Activated CD8-positive, alpha-beta T cell treated with anti-CD3 and anti-CD28 coated beads, Interleukin-2, amount 10 ng/mL, durations not matched to agents 7 days and 5 days (primary cell): ENCODE measurements at regions not wholly inside any gene's neighbourhood (a gene's known extent, or its start where the extent isn't known, plus 50 kb on each side); places are given as distances from the start of the nearest gene placed in this dataset.
A peak's percentile ranks its signal among the peaks of the same experiment; 100 is the strongest.
"Not testable (repeated sequence)": the region's sequence is repeated elsewhere in the genome, so short reads cannot be mapped to it uniquely, and the experiment has no call there.

Experiments used
- ATAC-seq: fragments of 150-1000 bp; cut with Tn5 transposase; one replicate; pipeline ENCODE4 v1.10.0; 2021; ENCODE audit warnings: moderate library complexity
- CTCF ChIA-PET: fragments of 350-600 bp; sonication (Branson Sonifier 250); formaldehyde crosslinking; loops from one replicate; lab custom pipeline; 2021; ENCODE audit warnings: antibody characterized with exemption; lab: Charles Lee
- POLR2A ChIA-PET: fragments of 350-600 bp; sonication (Branson Sonifier 250); formaldehyde crosslinking; loops from one replicate; lab custom pipeline; 2021; ENCODE audit warnings: antibody characterized with exemption; lab: Charles Lee
- DNase-seq: peaks from one replicate; pipeline ENCODE4 v3.0.0-alpha.2; 2020
- H3K27ac Mint-ChIP-seq: one replicate; pipeline ENCODE4 v1.8.0; 2021; ENCODE audit warnings: mild to moderate bottlenecking, mixed read lengths
- H3K27me3 Mint-ChIP-seq: one replicate; pipeline ENCODE4 v1.8.0; 2021; ENCODE audit warnings: low read depth, mixed read lengths
- H3K36me3 Mint-ChIP-seq: one replicate; pipeline ENCODE4 v1.8.0; 2021; ENCODE audit warnings: low read depth, mixed read lengths
- H3K4me1 Mint-ChIP-seq: one replicate; pipeline ENCODE4 v1.8.0; 2021; ENCODE audit warnings: low read depth, mixed read lengths
- H3K4me3 Mint-ChIP-seq: one replicate; pipeline ENCODE4 v1.8.0; 2021; ENCODE audit warnings: mild to moderate bottlenecking, mixed read lengths
- H3K9me3 Mint-ChIP-seq: one replicate; pipeline ENCODE4 v1.8.0; 2022; ENCODE audit warnings: mixed read lengths; ENCODE audit not compliant: insufficient read depth

- Mint-ChIP-seq H3K4me3 (no peak overlapping the region), H3K36me3 (peaks cover 3% of the 10 kb centered on the region), H3K9me3 (peaks cover 7% of the 10 kb centered on the region), H3K27me3 (peaks cover 14% of the 10 kb centered on the region), H3K4me1 (peaks cover 9% of the 10 kb centered on the region), H3K27ac (no peak overlapping the region)
- no peak for DNase-seq
- CTCF ChIA-PET = no interaction called here
- no peak for ATAC-seq
- POLR2A ChIA-PET = no interaction called here
These were observed 50.9 kb upstream of the OLIG3 start for GRCh38 chr6:137545073-137545472.

DNA sequence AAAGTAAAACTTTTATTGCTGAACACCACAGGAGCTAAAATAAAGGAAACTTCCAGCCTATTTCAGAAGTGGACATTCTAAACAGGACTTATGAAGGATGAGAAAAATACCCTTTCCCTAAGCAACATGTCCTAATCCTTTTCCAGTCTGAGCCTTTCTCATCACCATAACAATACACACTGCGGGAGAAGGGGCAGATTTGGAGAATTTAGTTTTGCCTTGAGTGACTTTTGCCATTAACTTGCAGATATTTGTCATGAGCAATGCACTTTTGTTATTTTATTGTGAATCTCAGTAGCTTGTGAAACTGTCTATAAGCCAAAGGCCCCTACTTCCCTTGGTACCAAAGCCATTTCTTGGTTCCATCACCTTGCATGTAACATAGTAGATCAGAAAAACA lies 53.0 kb upstream of the OLIG3 start:
- Mint-ChIP-seq H3K9me3 (peaks cover 2% of the 10 kb centered on the region), H3K27ac (no peak overlapping the region), H3K27me3 (peaks cover 11% of the 10 kb centered on the region), H3K4me1 (peaks cover 9% of the 10 kb centered on the region), H3K4me3 (no peak overlapping the region), H3K36me3 (peaks cover under 1% of the 10 kb centered on the region)
- CTCF ChIA-PET = interaction anchor here (1.0 to 1.4 kb wide), 2 partner anchors 30 to 42 kb away, joined by 3 to 5 read pairs; no protein-coding TSS in a partner anchor
- POLR2A ChIA-PET = no interaction called here
- no peak for DNase-seq
- ATAC-seq = no peak

DNA sequence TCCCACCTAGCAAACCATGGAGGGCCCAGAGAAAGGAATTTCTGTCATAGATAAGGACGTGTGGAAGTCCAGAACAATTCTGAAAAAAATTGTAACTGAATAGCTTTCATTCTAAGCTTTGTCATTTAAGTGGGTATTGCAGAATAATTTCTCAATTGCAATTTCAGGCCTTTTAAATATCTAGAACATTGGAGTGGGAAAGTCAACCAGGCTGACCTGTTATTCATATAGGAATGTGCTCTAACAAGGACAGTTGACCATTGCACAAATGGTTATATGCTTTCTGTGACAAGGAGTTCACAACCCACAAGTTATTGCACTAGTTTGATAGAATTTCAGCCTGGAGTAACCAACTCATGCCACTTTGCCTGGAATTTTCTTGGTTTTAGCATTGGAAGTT lies 53.4 kb upstream of the OLIG3 start:
- Mint-ChIP-seq H3K9me3 (no peaks in the 10 kb centered on the region), H3K4me3 (no peak overlapping the region), H3K36me3 (no peaks in the 10 kb centered on the region), H3K27me3 (peaks cover 11% of the 10 kb centered on the region), H3K27ac (no peak overlapping the region), H3K4me1 (peaks cover 8% of the 10 kb centered on the region)
- DNase-seq = no peak
- no peak for ATAC-seq
- ChIA-PET CTCF (interaction anchor here (1.0 to 1.4 kb wide), 2 partner anchors 30 to 42 kb away, joined by 3 to 5 read pairs; no protein-coding TSS in a partner anchor), POLR2A (no interaction called here)

GRCh38 chr6:137549106-137549505 lies 54.9 kb upstream of the OLIG3 start:
- no peak overlapping the region for H3K4me3 Mint-ChIP-seq
- H3K27me3 Mint-ChIP-seq = peaks cover 11% of the 10 kb centered on the region
- ATAC-seq = no peak
- no peaks in the 10 kb centered on the region for H3K4me1 Mint-ChIP-seq
- H3K36me3 Mint-ChIP-seq = no peaks in the 10 kb centered on the region
- POLR2A ChIA-PET = no interaction called here
- CTCF ChIA-PET = interaction anchor here (2.0 kb wide), 1 partner anchor 12 kb away, joined by 5 read pairs; no protein-coding TSS in a partner anchor
- H3K9me3 Mint-ChIP-seq = no peaks in the 10 kb centered on the region
- H3K27ac Mint-ChIP-seq = no peak overlapping the region
- no peak for DNase-seq

DNA sequence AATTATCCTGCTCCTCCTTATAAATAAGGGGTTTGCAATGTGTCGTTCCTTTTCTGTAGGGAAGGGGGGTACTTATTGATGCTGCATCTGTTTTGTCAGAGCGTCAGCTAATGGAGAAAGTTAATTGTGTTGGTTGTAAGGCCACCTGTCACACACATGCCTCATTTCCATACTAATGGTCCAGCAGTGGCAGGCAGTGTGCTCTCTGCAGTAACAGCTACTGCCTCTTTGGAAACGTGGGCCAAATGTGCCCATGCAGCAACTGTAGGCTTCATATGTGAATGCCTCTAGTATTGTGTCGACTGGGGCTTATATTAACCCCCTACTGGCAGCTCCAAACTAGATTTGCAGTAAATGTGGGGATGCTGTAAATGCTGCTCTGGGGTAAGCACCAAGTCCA lies 56.3 kb upstream of the OLIG3 start:
- CTCF ChIA-PET = interaction anchor here (0.7 to 2.0 kb wide), 4 partner anchors 10 to 236 kb away, joined by 3 to 5 read pairs (median 3); no protein-coding TSS in a partner anchor
- H3K4me3 Mint-ChIP-seq = no peak overlapping the region
- no peak overlapping the region for H3K27ac Mint-ChIP-seq
- H3K36me3 Mint-ChIP-seq = peaks cover 4% of the 10 kb centered on the region
- no peaks in the 10 kb centered on the region for H3K4me1 Mint-ChIP-seq
- peaks cover 6% of the 10 kb centered on the region for H3K9me3 Mint-ChIP-seq
- H3K27me3 Mint-ChIP-seq = peaks cover 6% of the 10 kb centered on the region
- no peak for ATAC-seq
- POLR2A ChIA-PET = no interaction called here
- no peak for DNase-seq

- ATAC-seq = no peak
- Mint-ChIP-seq H3K36me3 (peaks cover 9% of the 10 kb centered on the region), H3K4me1 (peaks cover 5% of the 10 kb centered on the region), H3K27me3 (peaks cover 4% of the 10 kb centered on the region), H3K4me3 (no peak overlapping the region), H3K9me3 (peaks cover 6% of the 10 kb centered on the region), H3K27ac (no peak overlapping the region)
- DNase-seq = no peak
- ChIA-PET POLR2A (no interaction called here), CTCF (interaction anchor here (1.1 kb wide), 1 partner anchor 21 kb away, joined by 3 read pairs; no protein-coding TSS in a partner anchor)
These were observed 58.0 kb upstream of the OLIG3 start for GRCh38 chr6:137552146-137552545.

- no peak for ATAC-seq
These were observed 58.6 kb upstream of the OLIG3 start for GRCh38 chr6:137552809-137553208.

DNA sequence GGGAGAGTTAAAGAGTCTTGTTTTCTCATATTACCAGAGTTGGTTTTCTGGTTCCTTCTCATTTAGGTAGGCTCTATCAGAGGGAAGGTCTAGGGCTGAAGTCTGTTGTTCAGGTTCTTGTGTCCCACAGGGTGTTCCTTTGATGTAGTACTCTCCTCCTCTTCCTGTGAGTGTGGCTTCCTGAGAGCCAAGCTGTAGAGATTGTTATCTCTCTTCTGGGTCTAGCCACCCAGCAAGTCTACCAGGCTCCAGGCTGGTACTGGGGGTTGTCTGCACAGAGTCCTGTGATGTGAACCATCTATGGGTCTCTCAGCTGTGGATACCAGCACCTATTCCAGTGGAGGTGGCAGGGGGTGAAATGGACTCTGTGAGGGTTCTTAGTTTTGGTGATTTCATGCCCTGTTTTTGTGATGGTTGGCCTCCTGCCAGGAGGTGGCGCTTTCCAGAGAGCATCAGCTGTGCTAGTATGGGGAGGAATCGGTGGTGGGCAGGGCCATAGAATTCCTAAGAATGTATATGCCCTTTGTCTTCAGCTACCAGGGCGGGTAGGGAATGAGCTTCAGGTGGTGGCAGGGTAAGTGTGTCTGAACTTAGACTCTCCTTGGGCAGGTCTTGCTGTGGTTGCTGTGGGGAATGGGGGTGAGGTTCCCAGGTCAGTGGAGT lies 65.5 kb upstream of the OLIG3 start:
- peak overlapping the region; percentile 15 for H3K4me3 Mint-ChIP-seq
- peak; percentile 56 for DNase-seq
- H3K27ac Mint-ChIP-seq = peak overlapping the region; percentile 58
- CTCF ChIA-PET = interaction anchor here (0.6 to 3.9 kb wide), 12 partner anchors 10 to 170 kb away, joined by 3 to 21 read pairs (median 4); no protein-coding TSS in a partner anchor
- H3K27me3 Mint-ChIP-seq, POLR2A ChIA-PET: not testable (repeated sequence)
- H3K36me3 Mint-ChIP-seq = peaks cover 41% of the 10 kb centered on the region
- ATAC-seq = peak; percentile 86
- H3K9me3 Mint-ChIP-seq = peaks cover 26% of the 10 kb centered on the region
- peaks cover 35% of the 10 kb centered on the region for H3K4me1 Mint-ChIP-seq

More at GRCh38 chr6:137552809-137553208, 58.6 kb upstream of the OLIG3 start:
- no peak for DNase-seq
- ChIA-PET POLR2A (no interaction called here), CTCF (no interaction called here)
- Mint-ChIP-seq H3K4me3 (no peak overlapping the region), H3K36me3 (peaks cover 11% of the 10 kb centered on the region), H3K9me3 (peaks cover 6% of the 10 kb centered on the region), H3K4me1 (peaks cover 5% of the 10 kb centered on the region), H3K27ac (no peak overlapping the region), H3K27me3 (peaks cover 4% of the 10 kb centered on the region)

DNA sequence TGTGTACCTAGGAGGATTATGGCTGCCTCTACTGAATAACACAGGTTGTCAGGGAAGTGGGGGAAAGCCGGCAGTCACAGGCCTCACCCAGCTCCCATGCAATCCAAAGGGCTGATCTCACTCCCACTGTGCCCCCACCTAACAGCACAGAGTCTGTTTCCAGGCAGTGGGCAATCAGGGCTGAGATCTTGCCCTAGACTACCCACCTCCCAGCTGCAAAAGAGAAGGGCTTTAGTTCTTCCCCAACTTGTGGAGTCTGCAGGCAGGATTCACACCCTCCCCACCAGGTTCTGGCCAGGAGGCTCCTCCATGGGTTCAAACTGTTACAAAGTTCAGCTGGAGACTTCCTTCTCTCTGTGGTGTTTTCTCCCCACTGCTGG lies 66.0 kb upstream of the OLIG3 start:
- peaks cover 39% of the 10 kb centered on the region for H3K36me3 Mint-ChIP-seq
- POLR2A ChIA-PET = no interaction called here
- DNase-seq = no peak
- H3K27me3 Mint-ChIP-seq = no peaks in the 10 kb centered on the region
- H3K9me3 Mint-ChIP-seq = peaks cover 24% of the 10 kb centered on the region
- CTCF ChIA-PET = interaction anchor here (0.6 to 3.9 kb wide), 12 partner anchors 10 to 170 kb away, joined by 3 to 21 read pairs (median 4); no protein-coding TSS in a partner anchor
- H3K27ac Mint-ChIP-seq = peak overlapping the region; percentile 58
- no peak for ATAC-seq
- peaks cover 35% of the 10 kb centered on the region for H3K4me1 Mint-ChIP-seq
- no peak overlapping the region for H3K4me3 Mint-ChIP-seq

GRCh38 chr6:137568067-137568466 lies 73.9 kb upstream of the OLIG3 start:
- DNase-seq = no peak
- Mint-ChIP-seq H3K27ac (no peak overlapping the region), H3K27me3 (peaks cover 26% of the 10 kb centered on the region), H3K36me3 (peaks cover 3% of the 10 kb centered on the region), H3K4me1 (peaks cover 4% of the 10 kb centered on the region), H3K9me3 (peaks cover 2% of the 10 kb centered on the region), H3K4me3 (no peak overlapping the region)
- POLR2A ChIA-PET = no interaction called here
- CTCF ChIA-PET = no interaction called here
- ATAC-seq = no peak

DNA sequence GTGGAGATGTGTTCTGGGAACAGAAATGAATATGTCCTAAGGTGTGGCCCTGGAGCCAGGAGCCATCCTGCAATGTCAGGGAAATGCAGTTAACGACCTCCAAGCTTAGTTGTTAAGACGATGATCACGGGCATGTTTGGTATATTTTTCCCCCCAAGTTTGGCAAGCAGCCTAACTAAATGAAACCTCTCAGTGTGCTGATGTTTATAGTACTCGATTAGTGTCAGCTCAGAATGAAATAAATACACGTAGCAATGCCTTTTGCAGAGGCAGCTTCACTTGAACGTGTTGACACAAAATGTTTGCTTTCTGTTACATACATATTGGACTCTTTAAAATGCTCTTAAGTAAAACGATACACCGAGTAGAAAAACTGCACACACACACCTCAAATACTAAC lies 76.2 kb upstream of the OLIG3 start:
- ATAC-seq = no peak
- Mint-ChIP-seq H3K27me3 (peaks cover 39% of the 10 kb centered on the region), H3K4me1 (peaks cover 4% of the 10 kb centered on the region)

GRCh38 chr6:137571854-137572253 lies 77.7 kb upstream of the OLIG3 start:
- H3K27me3 Mint-ChIP-seq = peaks cover 32% of the 10 kb centered on the region
- peaks cover 4% of the 10 kb centered on the region for H3K4me1 Mint-ChIP-seq
- no peaks in the 10 kb centered on the region for H3K9me3 Mint-ChIP-seq
- no peak overlapping the region for H3K27ac Mint-ChIP-seq
- H3K36me3 Mint-ChIP-seq = no peaks in the 10 kb centered on the region
- ChIA-PET POLR2A (no interaction called here), CTCF (interaction anchor here (0.8 to 1.6 kb wide), 3 partner anchors 9 to 20 kb away, joined by 3 to 5 read pairs (median 4); no protein-coding TSS in a partner anchor)
- DNase-seq (peak; percentile 78), ATAC-seq (peak; percentile 64)
- H3K4me3 Mint-ChIP-seq = no peak overlapping the region

More for the DNA sequence above, 76.2 kb upstream of the OLIG3 start:
- POLR2A ChIA-PET = no interaction called here
- H3K9me3 Mint-ChIP-seq = no peaks in the 10 kb centered on the region
- DNase-seq = no peak
- no peak overlapping the region for H3K4me3 Mint-ChIP-seq
- no peak overlapping the region for H3K27ac Mint-ChIP-seq
- CTCF ChIA-PET = interaction anchor here (0.8 to 2.8 kb wide), 9 partner anchors 10 to 256 kb away, joined by 3 to 18 read pairs (median 3); no protein-coding TSS in a partner anchor
- H3K36me3 Mint-ChIP-seq = no peaks in the 10 kb centered on the region
